Left kidney (tissue), 1 donor: ENCODE measurements at regions not wholly inside any gene's neighbourhood (a gene's known extent, or its start where the extent isn't known, plus 50 kb on each side); places are given as distances from the start of the nearest gene placed in this dataset.

ENCODE experiments used
- DNase-seq: peaks from one replicate; pipeline ENCODE4 v3.0.0-alpha.2; 2013

- no peak for DNase-seq
These were observed 1418.3 kb downstream of the NCAM2 start for GRCh38 chr21:22416555-22416954.

DNA sequence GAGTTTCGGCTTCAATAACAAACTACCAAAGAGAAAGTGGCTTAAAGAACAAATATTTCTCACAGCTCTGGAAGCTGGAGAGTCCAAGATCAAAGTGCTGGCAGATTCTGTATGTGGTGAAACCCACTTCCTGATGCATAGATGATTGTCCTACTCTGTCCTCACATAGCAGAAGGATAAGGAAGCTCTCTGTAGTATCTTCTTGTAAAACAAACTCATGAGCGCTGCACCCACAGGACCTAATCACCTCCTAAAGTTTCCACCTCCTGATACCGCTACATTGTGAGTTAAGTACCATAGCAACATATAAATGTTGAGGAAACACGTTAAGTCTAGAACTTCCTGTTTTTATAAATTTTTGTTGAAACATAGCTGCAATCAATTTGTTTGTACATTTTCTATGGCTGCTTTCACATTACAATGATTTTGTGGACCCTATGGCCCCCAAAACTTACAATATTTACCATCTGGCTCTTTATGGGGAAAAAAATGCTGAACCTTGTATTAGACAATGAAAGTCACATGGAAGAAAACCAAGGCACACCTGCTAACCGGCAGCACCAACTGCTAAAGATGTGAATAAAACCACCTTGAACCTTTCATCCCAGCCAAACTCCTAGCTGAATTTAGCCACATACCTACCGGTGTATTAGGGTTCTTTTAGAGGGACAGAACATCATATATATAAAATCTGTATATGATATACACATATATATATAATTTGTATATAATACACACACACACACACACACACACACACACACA is 1423.4 kb downstream of the NCAM2 start:
- DNase-seq, result no peak

DNA sequence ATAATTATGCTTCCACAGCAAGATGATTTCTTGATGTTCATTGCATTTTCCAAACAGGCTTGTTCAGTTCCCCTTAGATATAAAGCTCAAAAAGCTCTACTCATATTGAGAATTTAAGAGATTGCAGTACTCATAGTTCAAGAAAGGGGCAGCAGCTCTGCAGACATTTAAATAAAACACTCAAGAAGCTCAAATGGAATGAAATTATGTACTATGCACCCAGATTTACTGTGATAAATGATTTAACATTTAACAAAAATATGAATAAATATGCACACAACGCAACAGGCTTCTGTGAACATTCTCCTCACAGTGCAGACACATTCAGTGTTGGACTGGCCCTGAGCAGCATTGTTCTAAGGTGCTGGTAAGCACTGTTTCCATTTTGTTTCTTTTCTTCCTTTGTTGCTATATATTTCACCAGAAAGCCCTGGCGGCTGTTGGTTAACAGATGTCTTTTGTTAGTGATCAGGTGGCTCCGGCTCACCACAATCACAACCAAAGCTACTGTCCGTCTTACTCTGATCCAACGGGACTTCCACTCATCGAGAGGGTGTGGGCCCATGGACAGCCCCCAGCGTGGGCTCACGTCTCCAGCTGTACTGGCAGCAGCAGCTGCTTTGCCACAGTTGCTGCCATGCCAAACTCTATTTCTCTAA is 1440.3 kb downstream of the NCAM2 start:
- DNase-seq, result no peak

DNA sequence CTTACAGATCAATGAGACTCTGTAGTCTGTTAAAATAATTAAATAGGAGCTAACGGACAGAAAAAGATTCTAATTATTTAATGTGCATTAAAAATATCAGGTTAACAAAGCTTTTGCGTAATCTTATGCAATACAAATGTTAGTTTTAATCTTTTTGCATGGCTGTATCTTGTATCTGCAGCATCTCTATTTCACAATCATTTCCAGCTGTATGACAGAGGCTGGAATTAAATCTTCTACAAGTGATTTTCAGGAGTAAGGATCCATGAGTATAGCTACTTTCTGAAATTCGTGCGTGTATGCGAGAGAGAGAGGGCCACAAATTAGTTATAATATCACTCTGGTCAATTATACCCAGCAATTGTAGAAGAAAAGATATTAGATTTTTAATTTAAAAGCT is 1446.8 kb downstream of the NCAM2 start:
- no peak for DNase-seq

DNA sequence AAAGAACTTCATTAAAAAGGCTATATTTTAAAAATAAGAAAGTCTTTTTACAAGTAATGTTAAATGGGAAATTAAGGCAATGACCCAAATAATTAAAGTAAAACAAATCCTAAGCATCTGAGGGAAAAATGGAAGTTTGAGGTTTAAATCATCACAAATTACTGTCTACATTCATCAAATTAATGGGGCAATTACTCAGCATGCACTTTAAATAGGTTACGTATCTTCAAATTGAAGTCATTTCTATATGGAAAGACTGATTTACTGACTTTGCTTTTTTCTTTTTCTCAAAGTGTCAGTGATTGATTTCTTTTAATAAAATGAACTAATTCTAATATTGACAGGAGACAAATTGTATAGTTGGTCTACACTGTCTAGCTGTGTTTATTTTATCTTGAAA is 1452.3 kb downstream of the NCAM2 start:
- DNase-seq, result no peak

- no peak for DNase-seq
These were observed 1458.0 kb downstream of the NCAM2 start for GRCh38 chr21:22456241-22456640.

GRCh38 chr21:22468893-22469292 is 1470.7 kb downstream of the NCAM2 start:
- no peak for DNase-seq

GRCh38 chr21:22474403-22474802 is 1476.2 kb downstream of the NCAM2 start:
- no peak for DNase-seq

GRCh38 chr21:22476214-22476613 is 1478.0 kb downstream of the NCAM2 start:
- DNase-seq, result no peak

DNA sequence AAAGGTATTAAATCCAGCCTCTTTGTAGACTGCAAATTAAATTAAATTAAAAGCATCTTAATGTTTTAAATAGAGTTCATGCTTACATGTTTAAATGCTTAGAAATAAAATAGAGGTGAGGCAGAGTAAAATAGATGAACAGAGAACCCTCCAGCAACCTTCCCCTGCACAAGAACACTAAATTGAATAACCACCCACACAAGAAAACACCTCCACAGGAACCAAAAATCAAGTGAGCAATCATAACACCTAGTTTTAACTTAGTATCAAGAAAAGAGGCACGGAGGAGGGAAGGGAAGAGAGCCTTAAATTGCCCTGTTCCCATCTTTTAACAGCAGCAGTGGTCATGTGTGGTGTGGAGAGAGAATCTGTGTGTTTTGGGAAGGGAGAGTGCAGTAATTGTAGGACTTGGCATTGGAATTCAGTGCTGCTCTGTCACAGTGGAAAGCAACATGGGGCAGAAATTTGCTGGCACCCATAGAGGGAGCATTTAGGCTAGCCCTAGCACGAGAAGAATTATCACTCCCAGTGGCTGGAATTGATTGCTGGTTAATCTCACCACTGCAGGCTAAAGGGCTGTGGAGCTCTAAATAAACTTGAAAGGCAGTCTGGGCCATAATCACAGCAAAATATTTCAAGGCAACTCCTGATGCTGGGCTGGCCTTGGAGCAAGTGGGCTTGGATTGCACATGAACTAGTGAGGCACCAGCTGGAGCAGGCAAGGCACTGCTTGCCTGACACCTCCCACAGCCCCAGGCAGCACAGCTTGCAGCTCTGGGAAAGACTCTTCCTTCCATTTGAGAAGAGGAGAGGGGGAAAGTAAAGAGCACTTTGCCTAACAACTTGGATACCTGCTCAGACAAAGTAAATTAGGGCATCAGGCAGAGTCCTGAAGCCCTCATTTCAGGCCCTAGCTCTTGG is 1478.8 kb downstream of the NCAM2 start:
- DNase-seq, result no peak

DNA sequence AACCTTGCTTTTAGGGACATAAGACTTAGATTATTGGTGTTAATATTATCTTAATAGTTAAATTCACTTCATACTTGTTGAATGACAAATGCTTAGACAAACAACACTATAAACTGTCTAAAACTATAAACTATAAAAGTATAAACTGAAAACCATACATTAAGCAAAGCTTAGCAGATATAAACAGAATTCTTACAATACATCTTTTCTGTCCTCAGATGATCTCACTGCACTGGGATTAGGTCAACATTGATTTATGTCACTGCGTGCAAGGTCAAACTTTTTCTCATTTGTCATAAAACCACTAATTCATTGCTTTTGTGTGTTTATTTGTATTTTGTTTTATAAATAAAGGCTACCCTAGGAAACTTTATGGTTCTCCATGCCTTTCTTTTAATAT is 1491.8 kb downstream of the NCAM2 start:
- DNase-seq, result no peak

DNA sequence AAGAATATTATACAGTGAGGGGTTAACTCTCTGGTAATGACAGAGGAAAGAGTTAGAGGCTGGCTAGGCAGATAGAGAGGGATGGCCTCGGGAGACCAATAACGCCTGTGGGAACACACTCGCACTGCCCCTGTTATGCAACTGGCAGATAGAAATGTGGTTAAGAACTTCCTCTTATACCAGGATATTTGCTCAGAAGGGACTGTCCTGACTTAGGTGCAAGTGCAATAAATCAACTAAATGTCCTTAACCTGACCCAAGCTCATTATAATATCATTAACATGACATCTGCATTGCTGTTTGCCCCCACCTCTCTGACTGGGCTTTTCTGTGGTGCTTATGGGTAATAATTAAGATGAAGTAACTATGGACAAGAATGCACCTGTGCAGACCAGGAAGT is 1518.0 kb downstream of the NCAM2 start:
- DNase-seq, result no peak

- DNase-seq, result no peak
These were observed 1537.4 kb downstream of the NCAM2 start for GRCh38 chr21:22535630-22536029.

DNA sequence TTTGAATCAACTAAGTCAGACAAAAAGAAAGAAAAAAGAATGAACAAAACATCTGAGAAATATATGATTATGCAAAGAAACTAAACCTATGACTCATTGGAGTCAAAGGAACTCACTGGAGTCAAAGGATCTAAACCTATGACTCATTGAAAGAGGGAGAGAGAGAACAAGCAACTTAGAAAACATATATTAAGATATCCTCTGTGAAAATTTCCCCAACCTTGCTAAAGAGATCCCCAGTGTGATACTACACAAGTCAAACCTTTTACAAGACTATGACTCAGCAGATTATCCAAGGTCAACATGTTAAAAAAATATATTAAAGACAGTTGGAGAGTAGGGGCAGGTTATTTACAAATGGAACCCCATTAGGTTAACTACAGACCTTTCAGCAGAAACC is 1538.3 kb downstream of the NCAM2 start:
- no peak for DNase-seq

- no peak for DNase-seq
These were observed 1546.5 kb downstream of the NCAM2 start for GRCh38 chr21:22544747-22545146.

DNA sequence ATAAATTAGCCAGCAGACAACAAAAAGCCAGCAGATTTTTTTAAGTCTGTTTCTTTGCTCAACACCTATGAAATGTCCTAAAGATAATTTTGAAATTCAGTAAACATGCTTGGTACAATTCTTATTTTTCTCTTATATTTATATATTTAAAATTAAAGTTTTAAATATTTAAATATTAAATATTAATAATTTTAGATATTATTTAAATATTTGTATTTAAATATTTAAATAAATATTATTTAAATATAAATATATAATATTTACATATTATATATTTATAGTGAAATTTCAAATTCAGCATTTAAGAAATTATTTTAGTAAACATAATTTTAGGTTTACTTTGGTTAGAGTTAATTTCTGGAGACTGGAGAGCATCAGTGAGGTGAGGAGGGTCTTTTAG is 1554.2 kb downstream of the NCAM2 start:
- no peak for DNase-seq

GRCh38 chr21:22554690-22555316 is 1556.6 kb downstream of the NCAM2 start:
- no peak for DNase-seq

GRCh38 chr21:22556829-22557228 is 1558.6 kb downstream of the NCAM2 start:
- no peak for DNase-seq

DNA sequence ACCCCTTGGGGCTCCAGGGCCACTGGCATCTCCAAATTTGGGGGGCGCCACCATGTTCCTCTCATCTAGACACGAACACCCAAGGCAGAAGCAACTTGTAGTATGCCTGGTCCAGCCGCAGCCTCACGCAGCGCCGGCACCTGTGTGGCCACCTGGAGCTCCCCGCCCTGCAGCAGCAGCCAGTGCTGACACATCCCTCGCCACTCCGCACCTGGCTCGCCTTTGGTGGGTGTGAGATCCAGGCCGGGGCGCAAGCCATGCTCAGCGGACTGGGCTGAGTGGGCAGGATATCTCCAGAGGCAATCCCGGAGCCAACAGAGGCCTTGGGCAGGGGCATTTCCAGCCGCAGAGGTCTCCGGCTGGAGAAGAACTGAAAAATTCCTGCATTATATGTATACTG is 1563.7 kb downstream of the NCAM2 start:
- DNase-seq, result no peak

GRCh38 chr21:22573834-22574233 is 1575.6 kb downstream of the NCAM2 start:
- no peak for DNase-seq

- DNase-seq, result peak; percentile 7
These were observed 1577.0 kb downstream of the NCAM2 start for GRCh38 chr21:22575165-22575584.

- DNase-seq, result no peak
These were observed 1581.5 kb downstream of the NCAM2 start for GRCh38 chr21:22579741-22580140.
